ENCODE measurements at regions not wholly inside any gene's neighbourhood (a gene's known extent, or its start where the extent isn't known, plus 50 kb on each side); places are given as distances from the start of the nearest gene placed in this dataset.

DNA sequence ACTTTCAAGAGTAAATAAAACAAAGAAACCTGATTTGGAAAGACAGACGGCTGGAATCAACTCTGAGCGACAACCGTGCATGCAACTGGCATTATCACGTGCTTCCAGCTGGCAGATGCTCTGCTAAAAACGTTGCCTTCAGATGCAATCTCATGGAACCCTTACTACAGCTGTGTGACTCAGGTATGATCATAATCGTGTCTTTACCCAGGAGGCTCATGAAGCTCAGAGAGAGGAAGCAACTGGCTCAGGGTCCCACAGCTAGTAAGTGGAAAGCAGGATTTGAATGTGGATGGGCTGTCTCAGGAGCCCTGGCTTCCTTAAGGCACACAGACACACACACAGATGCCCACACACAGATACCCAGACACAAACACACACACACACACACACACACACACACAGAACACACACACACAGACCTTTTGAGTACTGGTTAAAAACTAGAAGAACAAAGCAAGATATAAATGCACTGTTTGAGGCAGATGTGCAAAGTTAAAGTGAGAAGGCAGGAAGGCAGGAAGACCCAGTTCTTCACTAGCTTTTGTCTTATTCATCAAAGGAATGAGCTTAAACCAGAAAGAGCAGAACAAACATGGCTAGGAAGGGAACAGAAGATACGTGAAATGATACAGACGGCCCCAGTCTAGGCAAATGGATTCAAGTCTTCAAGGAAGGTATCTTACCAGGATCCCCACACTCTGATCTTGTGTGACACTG, 275.2 kb downstream of the MAF start:
- Histone ChIP-seq H3K9me3 (ENCODE audit: low read length) (no peaks in the 10 kb centered on the region), H3K4me2 (ENCODE audit: low read depth, low read length) (no peak overlapping the region), H3K79me2 (ENCODE audit: insufficient read depth, low read length) (no peaks in the 10 kb centered on the region), H3K9ac (ENCODE audit: insufficient read depth, low read depth, low read length) (no peak overlapping the region), H3K36me3 (replicated peaks in 1 of 2; ENCODE audit: control insufficient read depth in 1 of 2, insufficient read depth in 2 of 2, low read length in 2 of 2) (no peaks in the 10 kb centered on the region), H4K20me1 (ENCODE audit: insufficient read depth, low read length) (no peaks in the 10 kb centered on the region), H2AFZ (ENCODE audit: low read length) (no peak overlapping the region), H3K4me1 (ENCODE audit: insufficient read depth, low read length) (no peaks in the 10 kb centered on the region), H3K4me3 (replicated peaks in 1 of 3; ENCODE audit: insufficient read depth in 1 of 3, low read depth in 2 of 3, low read length in 3 of 3) (no peak overlapping the region), H3K27me3 (ENCODE audit: control insufficient read depth in 1 of 2, insufficient read depth in 2 of 2, low read length in 2 of 2) (0 out of 5 replicates have a peak, but pooled peaks cover under 1 to 4% of the 10 kb centered on the region in 2 experiments), H3K27ac (ENCODE audit: extremely low read length, insufficient read depth, low read length) (no peak overlapping the region)
- CTCF ChIA-PET (ENCODE audit: low intra/inter-chr PET ratio, low total read pairs) = no interaction called here
- ATAC-seq (no peak), DNase-seq (ENCODE audit: low spot score) (no peak), FAIRE-seq (no peak)
- TF ChIP-seq ELF4 (CRISPR knock-in tag; IDR thresholded peaks at IDR 0.05; ENCODE audit: borderline replicate concordance) = no peak
- TF ChIP-seq NFIC (IDR thresholded peaks at IDR 0.05; ENCODE audit: low read length) = no peak
- TF ChIP-seq MYNN (CRISPR knock-in tag; IDR thresholded peaks at IDR 0.05; ENCODE audit: low read depth) = no peak
- TF ChIP-seq ZNF550 (CRISPR knock-in tag; IDR thresholded peaks at IDR 0.05; ENCODE audit: borderline replicate concordance) = no peak
- no peak for TF ChIP-seq ZNF230 (CRISPR knock-in tag; IDR thresholded peaks at IDR 0.05)
- TF ChIP-seq ZNF251 (CRISPR knock-in tag; IDR thresholded peaks at IDR 0.05) = no peak
- TF ChIP-seq ZFP36 (IDR thresholded peaks at IDR 0.05; ENCODE audit: borderline replicate concordance, low read depth, low read length, partially characterized antibody) = no peak
- TF ChIP-seq KDM3A (CRISPR knock-in tag; IDR thresholded peaks at IDR 0.05; ENCODE audit: low read depth) = no peak
- 40% methylated on average over 7 of the region's 8 CpGs for WGBS (ENCODE audit: low lambda C conversion rate)
- intact Hi-C loops (cut with micrococcal nuclease; ENCODE audit: unreplicated experiment) = no loop called here
- POLR2A ChIA-PET = no interaction called here
- BruUV-seq (replicated peaks) = no TSS peak
- in situ Hi-C loops (cut with HindIII; ENCODE audit: extremely low pct_ligation_motif_present, low pct_unique_long_range_greater_than_20kb) = no loop called here

DNA sequence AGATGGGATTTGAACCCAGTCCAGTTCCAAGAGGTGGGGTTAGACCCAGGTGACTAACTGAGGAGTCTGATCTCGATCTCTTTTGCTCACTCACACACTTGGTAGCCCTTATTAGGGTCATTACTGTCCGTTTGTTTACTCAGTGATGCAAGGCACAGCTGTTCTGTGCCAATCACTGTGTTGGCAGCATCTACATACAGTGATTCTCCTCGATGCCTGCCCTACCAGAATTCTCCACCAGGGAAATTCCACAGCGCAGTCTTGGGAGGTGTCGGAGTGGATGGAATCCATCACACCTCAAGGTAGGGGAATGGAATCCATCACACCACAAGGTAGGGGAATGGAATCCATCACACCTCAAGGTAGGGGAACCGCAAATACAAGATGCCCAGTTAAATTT, 279.6 kb downstream of the MAF start:
- no peak overlapping the region for H3K4me3 ChIP-seq (replicated peaks in 1 of 3; ENCODE audit: insufficient read depth in 1 of 3, low read depth in 2 of 3, low read length in 3 of 3)
- H3K4me1 ChIP-seq (ENCODE audit: insufficient read depth, low read length) = no peaks in the 10 kb centered on the region
- no peak overlapping the region for H3K27ac ChIP-seq (ENCODE audit: extremely low read length, insufficient read depth, low read length)
- BruUV-seq (replicated peaks) = no TSS peak
- DNase-seq (ENCODE audit: low spot score) (no peak), ATAC-seq (peak; percentile 47; the same call in 2 of the 3 replicates), FAIRE-seq (no peak)
- H3K9me3 ChIP-seq (ENCODE audit: low read length) = no peaks in the 10 kb centered on the region
- CTCF ChIA-PET (ENCODE audit: low intra/inter-chr PET ratio, low total read pairs) = no interaction called here
- POLR2A ChIA-PET = no interaction called here
- H3K79me2 ChIP-seq (ENCODE audit: insufficient read depth, low read length) = no peaks in the 10 kb centered on the region
- no peak overlapping the region for H2AFZ ChIP-seq (ENCODE audit: low read length)
- intact Hi-C loops (cut with micrococcal nuclease; ENCODE audit: unreplicated experiment) (no loop called here), in situ Hi-C loops (cut with HindIII; ENCODE audit: extremely low pct_ligation_motif_present, low pct_unique_long_range_greater_than_20kb) (no loop called here)
- no peak overlapping the region for H3K9ac ChIP-seq (ENCODE audit: insufficient read depth, low read depth, low read length)
- WGBS (ENCODE audit: low lambda C conversion rate) = 40% methylated on average over 6 of the region's 6 CpGs
- no peaks in the 10 kb centered on the region for H3K36me3 ChIP-seq (replicated peaks in 1 of 2; ENCODE audit: control insufficient read depth in 1 of 2, insufficient read depth in 2 of 2, low read length in 2 of 2)
- H3K27me3 ChIP-seq (ENCODE audit: control insufficient read depth in 1 of 2, insufficient read depth in 2 of 2, low read length in 2 of 2) = 0 out of 5 replicates have a peak, but pooled peaks cover 0 to 4% of the 10 kb centered on the region in 2 experiments
- H3K4me2 ChIP-seq (ENCODE audit: low read depth, low read length) = no peak overlapping the region
- H4K20me1 ChIP-seq (ENCODE audit: insufficient read depth, low read length) = no peaks in the 10 kb centered on the region
- TF ChIP-seq ZFY (CRISPR knock-in tag; IDR thresholded peaks at IDR 0.05) (no peak), RBAK (CRISPR knock-in tag; IDR thresholded peaks at IDR 0.05) (no peak), MIER2 (CRISPR knock-in tag; IDR thresholded peaks at IDR 0.05) (no peak), HHEX (CRISPR knock-in tag; IDR thresholded peaks at IDR 0.05) (no peak), ZNF552 (CRISPR knock-in tag; IDR thresholded peaks at IDR 0.05; ENCODE audit: borderline replicate concordance) (no peak), ZNF292 (CRISPR knock-in tag; IDR thresholded peaks at IDR 0.05; ENCODE audit: borderline replicate concordance, low read depth) (no peak)
- TF ChIP-seq, protein P1, sequence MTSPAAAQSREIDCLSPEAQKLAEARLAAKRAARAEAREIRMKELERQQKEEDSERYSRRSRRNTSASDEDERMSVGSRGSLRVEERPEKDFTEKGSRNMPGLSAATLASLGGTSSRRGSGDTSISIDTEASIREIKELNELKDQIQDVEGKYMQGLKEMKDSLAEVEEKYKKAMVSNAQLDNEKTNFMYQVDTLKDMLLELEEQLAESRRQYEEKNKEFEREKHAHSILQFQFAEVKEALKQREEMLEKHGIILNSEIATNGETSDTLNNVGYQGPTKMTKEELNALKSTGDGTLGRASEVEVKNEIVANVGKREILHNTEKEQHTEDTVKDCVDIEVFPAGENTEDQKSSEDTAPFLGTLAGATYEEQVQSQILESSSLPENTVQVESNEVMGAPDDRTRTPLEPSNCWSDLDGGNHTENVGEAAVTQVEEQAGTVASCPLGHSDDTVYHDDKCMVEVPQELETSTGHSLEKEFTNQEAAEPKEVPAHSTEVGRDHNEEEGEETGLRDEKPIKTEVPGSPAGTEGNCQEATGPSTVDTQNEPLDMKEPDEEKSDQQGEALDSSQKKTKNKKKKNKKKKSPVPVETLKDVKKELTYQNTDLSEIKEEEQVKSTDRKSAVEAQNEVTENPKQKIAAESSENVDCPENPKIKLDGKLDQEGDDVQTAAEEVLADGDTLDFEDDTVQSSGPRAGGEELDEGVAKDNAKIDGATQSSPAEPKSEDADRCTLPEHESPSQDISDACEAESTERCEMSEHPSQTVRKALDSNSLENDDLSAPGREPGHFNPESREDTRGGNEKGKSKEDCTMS (CRISPR knock-in tag; conservative IDR thresholded peaks at IDR 0.05) = no peak
